NB4 (cell line): ENCODE measurements at regions not wholly inside any gene's neighbourhood (a gene's known extent, or its start where the extent isn't known, plus 50 kb on each side); places are given as distances from the start of the nearest gene placed in this dataset.

Source experiments
- MYC ChIP-seq: IDR thresholded peaks from 2 replicates; pipeline ENCODE4 v1.6.1; 2011; ENCODE audit warnings: low read depth, low read length
- TF ChIP-seq, protein P1 (sequence below): IDR thresholded peaks from one replicate; pipeline ENCODE4 v1.5.1; 2012; ENCODE audit warnings: low read depth, low read length

DNA sequence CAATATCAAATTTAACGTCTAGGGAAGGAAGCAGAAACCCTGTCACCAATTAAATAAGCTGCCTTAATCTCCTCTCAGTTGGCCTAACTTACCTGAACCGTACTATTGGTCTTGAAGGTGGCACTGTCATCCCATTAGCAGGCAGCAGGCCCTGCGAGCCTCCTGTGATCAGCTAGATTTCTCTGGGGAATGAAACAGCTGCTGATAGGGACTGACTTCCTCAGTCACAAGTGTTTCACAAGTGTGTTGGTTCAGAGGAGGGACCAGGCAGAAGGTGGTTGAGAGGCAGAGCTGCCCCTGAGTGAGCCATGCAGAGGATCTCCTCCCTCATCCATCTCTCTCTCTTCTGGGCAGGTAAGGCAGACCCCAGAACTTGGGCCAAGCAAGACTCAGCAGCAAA is 166.8 kb downstream of the DAD1 start:
- TF ChIP-seq, protein P1, sequence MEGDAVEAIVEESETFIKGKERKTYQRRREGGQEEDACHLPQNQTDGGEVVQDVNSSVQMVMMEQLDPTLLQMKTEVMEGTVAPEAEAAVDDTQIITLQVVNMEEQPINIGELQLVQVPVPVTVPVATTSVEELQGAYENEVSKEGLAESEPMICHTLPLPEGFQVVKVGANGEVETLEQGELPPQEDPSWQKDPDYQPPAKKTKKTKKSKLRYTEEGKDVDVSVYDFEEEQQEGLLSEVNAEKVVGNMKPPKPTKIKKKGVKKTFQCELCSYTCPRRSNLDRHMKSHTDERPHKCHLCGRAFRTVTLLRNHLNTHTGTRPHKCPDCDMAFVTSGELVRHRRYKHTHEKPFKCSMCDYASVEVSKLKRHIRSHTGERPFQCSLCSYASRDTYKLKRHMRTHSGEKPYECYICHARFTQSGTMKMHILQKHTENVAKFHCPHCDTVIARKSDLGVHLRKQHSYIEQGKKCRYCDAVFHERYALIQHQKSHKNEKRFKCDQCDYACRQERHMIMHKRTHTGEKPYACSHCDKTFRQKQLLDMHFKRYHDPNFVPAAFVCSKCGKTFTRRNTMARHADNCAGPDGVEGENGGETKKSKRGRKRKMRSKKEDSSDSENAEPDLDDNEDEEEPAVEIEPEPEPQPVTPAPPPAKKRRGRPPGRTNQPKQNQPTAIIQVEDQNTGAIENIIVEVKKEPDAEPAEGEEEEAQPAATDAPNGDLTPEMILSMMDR = no peak
- peak; percentile 48; the same call in 1 of the 2 replicates for TF ChIP-seq MYC
